Chondrocyte (in vitro differentiated cells): ENCODE measurements at regions not wholly inside any gene's neighbourhood (a gene's known extent, or its start where the extent isn't known, plus 50 kb on each side); places are given as distances from the start of the nearest gene placed in this dataset.

Experiments
- DNase-seq: peaks from one replicate; pipeline ENCODE4 v3.0.0; 2021; ENCODE audit warnings: mixed read lengths, low spot score
- H3K27ac Mint-ChIP-seq: one replicate; pipeline ENCODE4 v1.8.0; 2021; ENCODE audit warnings: mild to moderate bottlenecking, moderate library complexity, mixed read lengths; ENCODE audit not compliant: unreplicated experiment
- H3K27me3 Mint-ChIP-seq: 2 replicates; pipeline ENCODE4 v1.8.0; 2021; ENCODE audit warnings: low read depth, mixed read lengths
- H3K36me3 Mint-ChIP-seq: 2 replicates; pipeline ENCODE4 v1.8.0; 2021; ENCODE audit warnings: low read depth, mixed read lengths
- H3K4me1 Mint-ChIP-seq: 2 replicates; pipeline ENCODE4 v1.8.0; 2021; ENCODE audit warnings: low read depth, mild to moderate bottlenecking, mixed read lengths
- H3K4me3 Mint-ChIP-seq: one replicate; pipeline ENCODE4 v1.8.0; 2021; ENCODE audit warnings: mild to moderate bottlenecking, moderate library complexity, mixed read lengths; ENCODE audit not compliant: unreplicated experiment
- H3K9me3 Mint-ChIP-seq: 2 replicates; pipeline ENCODE4 v1.8.0; 2021; ENCODE audit warnings: low read depth, mixed read lengths
- CTCF ChIP-seq: fragments of 200-600 bp; sonication (generic); IDR thresholded peaks from 2 replicates; pipeline ENCODE4 v1.5.0; 2021; ENCODE audit warnings: antibody characterized with exemption, mild to moderate bottlenecking, moderate library complexity

GRCh38 chr18:37709740-37710139 is 144.1 kb upstream of the CELF4 start:
- Mint-ChIP-seq H3K4me1 (no peaks in the 10 kb centered on the region), H3K36me3 (no peaks in the 10 kb centered on the region), H3K27ac (no peak overlapping the region), H3K9me3 (peaks cover 4% of the 10 kb centered on the region), H3K4me3 (no peak overlapping the region), H3K27me3 (no peaks in the 10 kb centered on the region)
- DNase-seq = no peak
- no peak for TF ChIP-seq CTCF

GRCh38 chr18:37705016-37705415 is 139.4 kb upstream of the CELF4 start:
- DNase-seq = no peak
- no peaks in the 10 kb centered on the region for H3K36me3 Mint-ChIP-seq
- peaks cover 5% of the 10 kb centered on the region for H3K27me3 Mint-ChIP-seq
- no peaks in the 10 kb centered on the region for H3K4me1 Mint-ChIP-seq
- H3K9me3 Mint-ChIP-seq = no peaks in the 10 kb centered on the region
- TF ChIP-seq CTCF = no peak
- no peak overlapping the region for H3K27ac Mint-ChIP-seq
- no peak overlapping the region for H3K4me3 Mint-ChIP-seq

GRCh38 chr18:37702841-37703240 is 137.2 kb upstream of the CELF4 start:
- peaks cover 5% of the 10 kb centered on the region for H3K27me3 Mint-ChIP-seq
- DNase-seq = no peak
- H3K4me1 Mint-ChIP-seq = no peaks in the 10 kb centered on the region
- H3K36me3 Mint-ChIP-seq = no peaks in the 10 kb centered on the region
- H3K27ac Mint-ChIP-seq = no peak overlapping the region
- H3K9me3 Mint-ChIP-seq = no peaks in the 10 kb centered on the region
- TF ChIP-seq CTCF = no peak
- H3K4me3 Mint-ChIP-seq = no peak overlapping the region

- no peaks in the 10 kb centered on the region for H3K4me1 Mint-ChIP-seq
- no peak for TF ChIP-seq CTCF
- H3K9me3 Mint-ChIP-seq = no peaks in the 10 kb centered on the region
- DNase-seq = no peak
- no peaks in the 10 kb centered on the region for H3K36me3 Mint-ChIP-seq
- H3K27ac Mint-ChIP-seq = no peak overlapping the region
- H3K4me3 Mint-ChIP-seq = no peak overlapping the region
- H3K27me3 Mint-ChIP-seq = peaks cover 5% of the 10 kb centered on the region
Observed at GRCh38 chr18:37701967-37702366, 136.4 kb upstream of the CELF4 start.

- no peak for DNase-seq
- Mint-ChIP-seq H3K27ac (no peak overlapping the region), H3K4me1 (no peaks in the 10 kb centered on the region), H3K9me3 (peaks cover under 1% of the 10 kb centered on the region), H3K36me3 (no peaks in the 10 kb centered on the region), H3K4me3 (no peak overlapping the region), H3K27me3 (peaks cover 5% of the 10 kb centered on the region)
- TF ChIP-seq CTCF = no peak
Observed at GRCh38 chr18:37698508-37699040, 133.0 kb upstream of the CELF4 start.
